Loucy (cell line): ENCODE measurements at regions not wholly inside any gene's neighbourhood (a gene's known extent, or its start where the extent isn't known, plus 50 kb on each side); places are given as distances from the start of the nearest gene placed in this dataset.
"Not testable (repeated sequence)": the region's sequence is repeated elsewhere in the genome, so short reads cannot be mapped to it uniquely, and the experiment has no call there.

Source experiments
- H2AFZ ChIP-seq: fragments of 200-600 bp; sonication (generic); 2 replicates; pipeline ENCODE4 v1.6.0; 2016; ENCODE audit warnings: antibody characterized with exemption, mild to moderate bottlenecking, low read length, moderate library complexity
- H3F3A ChIP-seq: fragments of 200-600 bp; 2 replicates; pipeline ENCODE4 v1.6.0; 2016; ENCODE audit warnings: antibody characterized with exemption, low read depth, mild to moderate bottlenecking
- H3K27me3 ChIP-seq: fragments of 200-600 bp; sonication (generic); 2 replicates; pipeline ENCODE4 v1.6.1; 2014; ENCODE audit warnings: low read length, mild to moderate bottlenecking; ENCODE audit not compliant: insufficient read depth, poor library complexity, severe bottlenecking
- H3K36me3 ChIP-seq: fragments of 200-600 bp; sonication (generic); 2 replicates; pipeline ENCODE4 v1.6.1; 2016; ENCODE audit warnings: low read length; ENCODE audit not compliant: insufficient read depth
- H3K4me1 ChIP-seq: fragments of 200-600 bp; sonication (generic); 2 replicates; pipeline ENCODE4 v1.5.1; 2014; ENCODE audit warnings: low read length, mild to moderate bottlenecking; ENCODE audit not compliant: insufficient read depth, poor library complexity, severe bottlenecking
- H3K4me2 ChIP-seq: fragments of 200-600 bp; sonication (generic); 2 replicates; pipeline ENCODE4 v1.6.0; 2014; ENCODE audit warnings: antibody characterized with exemption, low read length, low read depth, mild to moderate bottlenecking; ENCODE audit not compliant: poor library complexity, severe bottlenecking
- H3K4me3 ChIP-seq: fragments of 200-600 bp; sonication (generic); 2 replicates; pipeline ENCODE4 v1.5.1; 2014; ENCODE audit warnings: low read length, mild to moderate bottlenecking, mixed read lengths; ENCODE audit not compliant: poor library complexity, severe bottlenecking
- H3K79me2 ChIP-seq: fragments of 200-600 bp; sonication (generic); 2 replicates; pipeline ENCODE4 v1.6.1; 2014; ENCODE audit warnings: low read length; ENCODE audit not compliant: insufficient read depth
- H3K9ac ChIP-seq: fragments of 200-600 bp; sonication (generic); 2 replicates; pipeline ENCODE4 v1.6.0; 2014; ENCODE audit warnings: mild to moderate bottlenecking, low read depth, low read length, moderate library complexity; ENCODE audit not compliant: poor library complexity, severe bottlenecking
- H3K9me2 ChIP-seq: fragments of 200-600 bp; sonication (generic); replicated peaks from 2 replicates; pipeline ENCODE4 v1.6.1; 2016; ENCODE audit warnings: low read depth, low read length, mixed read lengths
- H3K9me3 ChIP-seq: fragments of 200-600 bp; sonication (generic); 2 replicates; pipeline ENCODE4 v1.6.1; 2014; ENCODE audit warnings: mild to moderate bottlenecking, antibody characterized with exemption, low read length, low read depth; ENCODE audit not compliant: insufficient read depth
- H4K20me1 ChIP-seq: fragments of 200-600 bp; sonication (generic); 2 replicates; pipeline ENCODE4 v1.6.0; 2014; ENCODE audit warnings: antibody characterized with exemption, low read length, mild to moderate bottlenecking; ENCODE audit not compliant: insufficient read depth, poor library complexity, severe bottlenecking
- CTCF ChIP-seq: fragments of 200-600 bp; sonication (generic); conservative IDR thresholded peaks from 2 replicates; pipeline ENCODE4 v1.5.1; 2014; ENCODE audit warnings: mild to moderate bottlenecking, antibody characterized with exemption, low read length
- EZH2phosphoT487 ChIP-seq: fragments of 200-600 bp; IDR thresholded peaks from 2 replicates; pipeline ENCODE4 v1.6.1; 2018; ENCODE audit warnings: antibody characterized with exemption, mild to moderate bottlenecking, moderate library complexity, borderline replicate concordance

- Histone ChIP-seq H3K79me2 (no peaks in the 10 kb centered on the region), H4K20me1 (no peaks in the 10 kb centered on the region), H3K4me2 (no peak overlapping the region), H3F3A (no peaks in the 10 kb centered on the region), H3K9me2 (no peaks in the 10 kb centered on the region), H3K9ac (no peak overlapping the region), H3K4me3 (no peak overlapping the region), H3K9me3 (no peaks in the 10 kb centered on the region), H3K36me3 (no peaks in the 10 kb centered on the region), H2AFZ (no peak overlapping the region), H3K27me3 (no peaks in the 10 kb centered on the region), H3K4me1 (no peaks in the 10 kb centered on the region)
- TF ChIP-seq EZH2phosphoT487 (no peak), CTCF (peak; percentile 74)
Measured at GRCh38 chr11:90476442-90477007, 253.7 kb upstream of the CHORDC1 start.

- Histone ChIP-seq H3K4me1 (no peaks in the 10 kb centered on the region), H3K79me2 (no peaks in the 10 kb centered on the region), H3K9ac (no peak overlapping the region), H3F3A (no peaks in the 10 kb centered on the region), H3K36me3 (no peaks in the 10 kb centered on the region), H3K4me3 (no peak overlapping the region), H2AFZ (no peak overlapping the region), H3K9me3 (no peaks in the 10 kb centered on the region), H3K27me3 (no peaks in the 10 kb centered on the region), H3K4me2 (no peak overlapping the region), H4K20me1 (no peaks in the 10 kb centered on the region), H3K9me2 (no peaks in the 10 kb centered on the region)
- TF ChIP-seq EZH2phosphoT487 = no peak
- no peak for TF ChIP-seq CTCF
Measured at GRCh38 chr11:90468923-90469322, 246.1 kb upstream of the CHORDC1 start.

GRCh38 chr11:90465553-90465952 lies 242.7 kb upstream of the CHORDC1 start:
- Histone ChIP-seq H3F3A (no peaks in the 10 kb centered on the region), H4K20me1 (no peaks in the 10 kb centered on the region), H3K36me3 (no peaks in the 10 kb centered on the region), H3K4me1 (no peaks in the 10 kb centered on the region), H2AFZ (no peak overlapping the region), H3K4me2 (no peak overlapping the region), H3K9me2 (no peaks in the 10 kb centered on the region), H3K4me3 (no peak overlapping the region), H3K27me3 (no peaks in the 10 kb centered on the region), H3K9me3 (no peaks in the 10 kb centered on the region), H3K9ac (no peak overlapping the region), H3K79me2 (no peaks in the 10 kb centered on the region)
- TF ChIP-seq EZH2phosphoT487 (no peak), CTCF (no peak)

- H3K9me2 ChIP-seq, H3K4me1 ChIP-seq, H3K79me2 ChIP-seq, H3K9ac ChIP-seq, H3K27me3 ChIP-seq, H3K4me3 ChIP-seq, H3K9me3 ChIP-seq, H2AFZ ChIP-seq, H4K20me1 ChIP-seq, H3F3A ChIP-seq, H3K36me3 ChIP-seq, H3K4me2 ChIP-seq: not testable (repeated sequence)
Measured at GRCh38 chr11:90455347-90455920, 232.6 kb upstream of the CHORDC1 start.
